ENCODE measurements at regions not wholly inside any gene's neighbourhood (a gene's known extent, or its start where the extent isn't known, plus 50 kb on each side); places are given as distances from the start of the nearest gene placed in this dataset.

GRCh38 chr15:47367726-47368390 lies 349.4 kb upstream of the SEMA6D start:
- Mint-ChIP-seq H3K9me3 (ENCODE audit: low read depth) (no peaks in the 10 kb centered on the region), H3K4me3 (ENCODE audit: low read depth) (no peak overlapping the region), H3K36me3 (ENCODE audit: insufficient read depth) (no peaks in the 10 kb centered on the region), H3K27me3 (peaks cover 15% of the 10 kb centered on the region), H3K4me1 (ENCODE audit: low read depth) (no peaks in the 10 kb centered on the region), H3K27ac (no peak overlapping the region)
- TF ChIP-seq, protein P1, sequence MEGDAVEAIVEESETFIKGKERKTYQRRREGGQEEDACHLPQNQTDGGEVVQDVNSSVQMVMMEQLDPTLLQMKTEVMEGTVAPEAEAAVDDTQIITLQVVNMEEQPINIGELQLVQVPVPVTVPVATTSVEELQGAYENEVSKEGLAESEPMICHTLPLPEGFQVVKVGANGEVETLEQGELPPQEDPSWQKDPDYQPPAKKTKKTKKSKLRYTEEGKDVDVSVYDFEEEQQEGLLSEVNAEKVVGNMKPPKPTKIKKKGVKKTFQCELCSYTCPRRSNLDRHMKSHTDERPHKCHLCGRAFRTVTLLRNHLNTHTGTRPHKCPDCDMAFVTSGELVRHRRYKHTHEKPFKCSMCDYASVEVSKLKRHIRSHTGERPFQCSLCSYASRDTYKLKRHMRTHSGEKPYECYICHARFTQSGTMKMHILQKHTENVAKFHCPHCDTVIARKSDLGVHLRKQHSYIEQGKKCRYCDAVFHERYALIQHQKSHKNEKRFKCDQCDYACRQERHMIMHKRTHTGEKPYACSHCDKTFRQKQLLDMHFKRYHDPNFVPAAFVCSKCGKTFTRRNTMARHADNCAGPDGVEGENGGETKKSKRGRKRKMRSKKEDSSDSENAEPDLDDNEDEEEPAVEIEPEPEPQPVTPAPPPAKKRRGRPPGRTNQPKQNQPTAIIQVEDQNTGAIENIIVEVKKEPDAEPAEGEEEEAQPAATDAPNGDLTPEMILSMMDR (IDR thresholded peaks at IDR 0.05; ENCODE audit: unreplicated experiment), result no peak
- DNase-seq (ENCODE audit: low spot score, unreplicated experiment), result no peak

DNA sequence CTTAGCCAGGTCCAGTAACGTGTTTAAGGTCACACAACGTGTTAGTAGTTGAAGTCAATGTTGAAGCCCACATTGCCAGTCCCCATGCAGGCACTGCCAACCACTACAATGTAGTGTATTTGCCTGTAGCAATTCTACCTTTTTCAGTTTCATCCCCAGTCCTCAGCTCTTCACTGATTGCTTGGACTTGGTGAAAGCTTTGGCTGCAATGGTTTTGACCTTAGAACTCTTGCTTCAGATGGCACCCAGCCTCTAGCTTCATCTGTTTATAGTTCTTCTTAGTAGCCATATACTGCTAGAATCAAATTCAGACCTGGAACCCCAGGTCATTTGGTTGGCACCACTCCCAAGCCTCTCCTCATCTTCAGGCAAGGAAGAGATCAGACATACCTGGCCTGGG lies 345.4 kb upstream of the SEMA6D start:
- H3K27me3 Mint-ChIP-seq, result peaks cover 15% of the 10 kb centered on the region
- DNase-seq (ENCODE audit: low spot score, unreplicated experiment), result no peak
- TF ChIP-seq, protein P1 (IDR thresholded peaks at IDR 0.05; ENCODE audit: unreplicated experiment), result no peak
- H3K27ac Mint-ChIP-seq, result no peak overlapping the region
- H3K4me3 Mint-ChIP-seq (ENCODE audit: low read depth), result no peak overlapping the region
- no peaks in the 10 kb centered on the region for H3K4me1 Mint-ChIP-seq (ENCODE audit: low read depth)
- H3K9me3 Mint-ChIP-seq (ENCODE audit: low read depth), result no peaks in the 10 kb centered on the region
- no peaks in the 10 kb centered on the region for H3K36me3 Mint-ChIP-seq (ENCODE audit: insufficient read depth)

DNA sequence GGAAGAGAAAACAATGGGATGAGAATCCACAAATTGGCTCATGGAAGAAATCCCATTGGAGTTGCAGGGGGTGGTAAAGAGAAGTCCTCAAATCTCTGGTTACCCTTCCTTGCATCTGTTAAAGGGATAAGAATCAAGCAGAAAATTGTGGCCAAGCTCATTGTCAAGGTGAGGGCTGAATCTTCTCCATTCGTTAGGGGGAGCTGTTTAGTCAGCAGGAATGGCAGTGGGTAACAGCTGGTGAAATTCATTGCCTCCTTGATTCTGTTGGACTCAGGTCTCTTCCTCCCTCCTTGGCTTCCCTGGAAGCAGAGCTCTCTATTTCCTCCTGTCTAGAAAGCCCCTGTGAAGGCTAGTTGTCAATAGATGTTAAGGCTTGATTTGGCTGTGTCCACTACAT lies 343.1 kb upstream of the SEMA6D start:
- H3K9me3 Mint-ChIP-seq (ENCODE audit: low read depth), result no peaks in the 10 kb centered on the region
- H3K36me3 Mint-ChIP-seq (ENCODE audit: insufficient read depth), result no peaks in the 10 kb centered on the region
- H3K4me1 Mint-ChIP-seq (ENCODE audit: low read depth), result no peaks in the 10 kb centered on the region
- peaks cover 14% of the 10 kb centered on the region for H3K27me3 Mint-ChIP-seq
- H3K27ac Mint-ChIP-seq, result no peak overlapping the region
- H3K4me3 Mint-ChIP-seq (ENCODE audit: low read depth), result no peak overlapping the region
- DNase-seq (ENCODE audit: low spot score, unreplicated experiment), result no peak
- TF ChIP-seq, protein P1 (IDR thresholded peaks at IDR 0.05; ENCODE audit: unreplicated experiment), result peak; percentile 31

- TF ChIP-seq, protein P1 (IDR thresholded peaks at IDR 0.05; ENCODE audit: unreplicated experiment), result no peak
- H3K27me3 Mint-ChIP-seq, result peaks cover 14% of the 10 kb centered on the region
- H3K4me1 Mint-ChIP-seq (ENCODE audit: low read depth), result no peaks in the 10 kb centered on the region
- no peak overlapping the region for H3K4me3 Mint-ChIP-seq (ENCODE audit: low read depth)
- H3K9me3 Mint-ChIP-seq (ENCODE audit: low read depth), result no peaks in the 10 kb centered on the region
- no peak overlapping the region for H3K27ac Mint-ChIP-seq
- DNase-seq (ENCODE audit: low spot score, unreplicated experiment), result no peak
- no peaks in the 10 kb centered on the region for H3K36me3 Mint-ChIP-seq (ENCODE audit: insufficient read depth)
Observed at GRCh38 chr15:47376190-47376589, 341.1 kb upstream of the SEMA6D start.

DNA sequence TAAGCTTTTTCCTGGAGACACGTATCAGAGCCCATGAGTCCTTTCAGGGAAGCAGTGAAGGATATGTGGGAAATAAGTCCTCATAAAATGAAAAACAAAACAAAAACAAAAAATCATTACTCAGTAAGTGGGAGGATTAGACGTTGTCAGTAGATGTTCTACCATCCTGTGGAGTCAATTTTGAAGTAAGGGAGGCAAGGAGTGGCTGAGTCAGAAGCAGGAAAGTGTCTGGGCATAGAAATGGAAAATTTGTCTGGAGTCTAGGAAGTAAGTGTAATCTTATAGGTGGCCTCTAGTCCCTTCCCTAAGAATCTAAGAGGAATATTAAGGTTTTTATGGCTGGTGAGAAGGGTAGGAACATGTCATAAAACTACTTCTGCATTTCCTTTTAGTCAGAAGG lies 339.8 kb upstream of the SEMA6D start:
- TF ChIP-seq, protein P1 (IDR thresholded peaks at IDR 0.05; ENCODE audit: unreplicated experiment), result no peak
- H3K4me3 Mint-ChIP-seq (ENCODE audit: low read depth), result no peak overlapping the region
- H3K27ac Mint-ChIP-seq, result no peak overlapping the region

More for the DNA sequence above, 339.8 kb upstream of the SEMA6D start:
- peaks cover 14% of the 10 kb centered on the region for H3K27me3 Mint-ChIP-seq
- H3K36me3 Mint-ChIP-seq (ENCODE audit: insufficient read depth), result no peaks in the 10 kb centered on the region
- DNase-seq (ENCODE audit: low spot score, unreplicated experiment), result no peak
- H3K4me1 Mint-ChIP-seq (ENCODE audit: low read depth), result no peaks in the 10 kb centered on the region
- H3K9me3 Mint-ChIP-seq (ENCODE audit: low read depth), result no peaks in the 10 kb centered on the region

Measured in progenitor cell of endocrine pancreas (in vitro differentiated cells).